RWPE1 (cell line): ENCODE measurements at regions not wholly inside any gene's neighbourhood (a gene's known extent, or its start where the extent isn't known, plus 50 kb on each side); places are given as distances from the start of the nearest gene placed in this dataset.

Experiments used
- CTCF ChIA-PET: fragments of 350-600 bp; sonication (Branson Sonifier 250); formaldehyde crosslinking; extraction: SDS; loops from one replicate; lab custom pipeline; 2021; lab: Yijun Ruan, JAX
- POLR2A ChIA-PET: fragments of 400-600 bp; formaldehyde crosslinking; extraction: SDS; loops from one replicate; lab custom pipeline; 2020; ENCODE audit warnings: antibody characterized with exemption; ENCODE audit not compliant: low non-redundant PET; lab: Yijun Ruan, JAX
- DNase-seq: peaks from one replicate; pipeline ENCODE4 v3.0.0; 2012; ENCODE audit warnings: low spot score
- H3K27ac ChIP-seq: fragments of 450-650 bp; 2 replicates; pipeline ENCODE4 v1.5.1; 2017
- CTCF ChIP-seq: fragments of 450-650 bp; conservative IDR thresholded peaks from 2 replicates; pipeline ENCODE4 v1.5.1; 2017; ENCODE audit warnings: low read depth, mild to moderate bottlenecking

GRCh38 chr4:178140326-178140915 lies 698.2 kb upstream of the AGA start:
- no peak for TF ChIP-seq CTCF
- H3K27ac ChIP-seq, result no peak overlapping the region
- POLR2A ChIA-PET, result no interaction called here
- CTCF ChIA-PET, result no interaction called here
- DNase-seq, result no peak

- POLR2A ChIA-PET, result no interaction called here
- DNase-seq, result peak; percentile 12
- H3K27ac ChIP-seq, result no peak overlapping the region
- CTCF ChIA-PET, result no interaction called here
- no peak for TF ChIP-seq CTCF
These were observed 700.5 kb upstream of the AGA start for GRCh38 chr4:178142724-178143123.

- H3K27ac ChIP-seq, result no peak overlapping the region
- POLR2A ChIA-PET, result no interaction called here
- DNase-seq, result peak; percentile 3
- TF ChIP-seq CTCF, result no peak
- CTCF ChIA-PET, result no interaction called here
These were observed 705.9 kb upstream of the AGA start for GRCh38 chr4:178148106-178148505.

- CTCF ChIA-PET, result no interaction called here
- no peak for TF ChIP-seq CTCF
- no peak overlapping the region for H3K27ac ChIP-seq
- DNase-seq, result peak; percentile 53
- POLR2A ChIA-PET, result no interaction called here
These were observed 723.2 kb upstream of the AGA start for GRCh38 chr4:178165251-178165950.

- no peak for TF ChIP-seq CTCF
- POLR2A ChIA-PET, result no interaction called here
- H3K27ac ChIP-seq, result no peak overlapping the region
- CTCF ChIA-PET, result no interaction called here
- peak; percentile 12 for DNase-seq
These were observed 723.7 kb upstream of the AGA start for GRCh38 chr4:178165951-178166308.

- ChIA-PET CTCF (no interaction called here), POLR2A (no interaction called here)
- no peak for DNase-seq
- H3K27ac ChIP-seq, result no peak overlapping the region
- no peak for TF ChIP-seq CTCF
These were observed 731.5 kb upstream of the AGA start for GRCh38 chr4:178173771-178174170.
